ENCODE measurements at regions not wholly inside any gene's neighbourhood (a gene's known extent, or its start where the extent isn't known, plus 50 kb on each side); places are given as distances from the start of the nearest gene placed in this dataset.

- TF ChIP-seq CTCF (IDR thresholded peaks at IDR 0.05; ENCODE audit: extremely low read depth in 1 of 2, insufficient read depth in 1 of 2, low read depth in 1 of 2, low read length in 2 of 2) = no peak
- TF ChIP-seq GATA2 (IDR thresholded peaks at IDR 0.05; ENCODE audit: insufficient read depth, insufficient read length, low read depth, low read length) = no peak
- TF ChIP-seq EZH2 (IDR thresholded peaks at IDR 0.05; ENCODE audit: borderline replicate concordance, low read depth, low read length, severe bottlenecking) = no peak
- TF ChIP-seq POLR2A (IDR thresholded peaks at IDR 0.05; ENCODE audit: low read depth, low read length) = no peak
Observed at GRCh38 chr5:135236228-135236907, 162.7 kb downstream of the MACROH2A1 start.
